Urothelium cell line (cell line): ENCODE measurements at regions not wholly inside any gene's neighbourhood (a gene's known extent, or its start where the extent isn't known, plus 50 kb on each side); places are given as distances from the start of the nearest gene placed in this dataset.
"Not testable (repeated sequence)": the region's sequence is repeated elsewhere in the genome, so short reads cannot be mapped to it uniquely, and the experiment has no call there.

Source experiments
- DNase-seq: peaks from one replicate; pipeline ENCODE4 v3.0.0; 2011; ENCODE audit warnings: low spot score, mixed read lengths
- FAIRE-seq: peaks from 2 replicates; lab custom pipeline; 2011; peaks lifted over from hg19 to GRCh38; lab: Jason Lieb, UNC

- DNase-seq = no peak
- FAIRE-seq = no peak
Measured at GRCh38 chr14:43014338-43014737, 1407.7 kb downstream of the LRFN5 start.

- FAIRE-seq (peak; percentile 20), DNase-seq (no peak)
Measured at GRCh38 chr14:43012817-43013216, 1406.1 kb downstream of the LRFN5 start.

- DNase-seq = no peak
- no peak for FAIRE-seq
Measured at GRCh38 chr14:43005807-43006206, 1399.1 kb downstream of the LRFN5 start.

- no peak for FAIRE-seq
- no peak for DNase-seq
Measured at GRCh38 chr14:43003845-43004244, 1397.2 kb downstream of the LRFN5 start.

- FAIRE-seq = no peak
- DNase-seq = no peak
Measured at GRCh38 chr14:43001731-43002130, 1395.1 kb downstream of the LRFN5 start.

- FAIRE-seq (peak; percentile 77), DNase-seq (peak; percentile 77)
Measured at GRCh38 chr14:42994051-42994736, 1387.5 kb downstream of the LRFN5 start.

- DNase-seq (no peak), FAIRE-seq (no peak)
Measured at GRCh38 chr14:42992930-42993329, 1386.3 kb downstream of the LRFN5 start.

GRCh38 chr14:42980419-42980818 is 1373.7 kb downstream of the LRFN5 start:
- DNase-seq = no peak
- no peak for FAIRE-seq

GRCh38 chr14:42973171-42973570 is 1366.5 kb downstream of the LRFN5 start:
- FAIRE-seq, DNase-seq: not testable (repeated sequence)

GRCh38 chr14:42965512-42965911 is 1358.8 kb downstream of the LRFN5 start:
- FAIRE-seq (no peak), DNase-seq (no peak)

GRCh38 chr14:42961509-42961908 is 1354.8 kb downstream of the LRFN5 start:
- DNase-seq (no peak), FAIRE-seq (no peak)

GRCh38 chr14:42950363-42950762 is 1343.7 kb downstream of the LRFN5 start:
- no peak for FAIRE-seq
- DNase-seq = no peak

- no peak for FAIRE-seq
- no peak for DNase-seq
Measured at GRCh38 chr14:42947991-42948390, 1341.3 kb downstream of the LRFN5 start.

- no peak for FAIRE-seq
- DNase-seq = peak; percentile 32
Measured at GRCh38 chr14:42944284-42944683, 1337.6 kb downstream of the LRFN5 start.

GRCh38 chr14:42931308-42931707 is 1324.6 kb downstream of the LRFN5 start:
- FAIRE-seq (no peak), DNase-seq (no peak)

- FAIRE-seq (no peak), DNase-seq (no peak)
Measured at GRCh38 chr14:42929806-42930480, 1323.3 kb downstream of the LRFN5 start.

- FAIRE-seq = no peak
- DNase-seq = no peak
Measured at GRCh38 chr14:42927313-42927712, 1320.6 kb downstream of the LRFN5 start.

GRCh38 chr14:42921901-42922300 is 1315.2 kb downstream of the LRFN5 start:
- no peak for DNase-seq
- no peak for FAIRE-seq

- FAIRE-seq (no peak), DNase-seq (no peak)
Measured at GRCh38 chr14:42918615-42919014, 1311.9 kb downstream of the LRFN5 start.

GRCh38 chr14:42911642-42912041 is 1305.0 kb downstream of the LRFN5 start:
- FAIRE-seq (peak; percentile 80), DNase-seq (no peak)

GRCh38 chr14:42909659-42910058 is 1303.0 kb downstream of the LRFN5 start:
- DNase-seq = no peak
- FAIRE-seq = no peak

GRCh38 chr14:42893183-42893582 is 1286.5 kb downstream of the LRFN5 start:
- no peak for FAIRE-seq
- DNase-seq = no peak
